Loucy (cell line): ENCODE measurements at regions not wholly inside any gene's neighbourhood (a gene's known extent, or its start where the extent isn't known, plus 50 kb on each side); places are given as distances from the start of the nearest gene placed in this dataset.

Experiments
- H2AFZ ChIP-seq: fragments of 200-600 bp; sonication (generic); 2 replicates; pipeline ENCODE4 v1.6.0; 2016; ENCODE audit warnings: antibody characterized with exemption, mild to moderate bottlenecking, low read length, moderate library complexity
- H3F3A ChIP-seq: fragments of 200-600 bp; 2 replicates; pipeline ENCODE4 v1.6.0; 2016; ENCODE audit warnings: antibody characterized with exemption, low read depth, mild to moderate bottlenecking
- H3K27me3 ChIP-seq: fragments of 200-600 bp; sonication (generic); 2 replicates; pipeline ENCODE4 v1.6.1; 2014; ENCODE audit warnings: low read length, mild to moderate bottlenecking; ENCODE audit not compliant: insufficient read depth, poor library complexity, severe bottlenecking
- H3K36me3 ChIP-seq: fragments of 200-600 bp; sonication (generic); 2 replicates; pipeline ENCODE4 v1.6.1; 2016; ENCODE audit warnings: low read length; ENCODE audit not compliant: insufficient read depth
- H3K4me1 ChIP-seq: fragments of 200-600 bp; sonication (generic); 2 replicates; pipeline ENCODE4 v1.5.1; 2014; ENCODE audit warnings: low read length, mild to moderate bottlenecking; ENCODE audit not compliant: insufficient read depth, poor library complexity, severe bottlenecking
- H3K4me2 ChIP-seq: fragments of 200-600 bp; sonication (generic); 2 replicates; pipeline ENCODE4 v1.6.0; 2014; ENCODE audit warnings: antibody characterized with exemption, low read length, low read depth, mild to moderate bottlenecking; ENCODE audit not compliant: poor library complexity, severe bottlenecking
- H3K4me3 ChIP-seq: fragments of 200-600 bp; sonication (generic); 2 replicates; pipeline ENCODE4 v1.5.1; 2014; ENCODE audit warnings: low read length, mild to moderate bottlenecking, mixed read lengths; ENCODE audit not compliant: poor library complexity, severe bottlenecking
- H3K79me2 ChIP-seq: fragments of 200-600 bp; sonication (generic); 2 replicates; pipeline ENCODE4 v1.6.1; 2014; ENCODE audit warnings: low read length; ENCODE audit not compliant: insufficient read depth
- H3K9ac ChIP-seq: fragments of 200-600 bp; sonication (generic); 2 replicates; pipeline ENCODE4 v1.6.0; 2014; ENCODE audit warnings: mild to moderate bottlenecking, low read depth, low read length, moderate library complexity; ENCODE audit not compliant: poor library complexity, severe bottlenecking
- H3K9me2 ChIP-seq: fragments of 200-600 bp; sonication (generic); replicated peaks from 2 replicates; pipeline ENCODE4 v1.6.1; 2016; ENCODE audit warnings: low read depth, low read length, mixed read lengths
- H3K9me3 ChIP-seq: fragments of 200-600 bp; sonication (generic); 2 replicates; pipeline ENCODE4 v1.6.1; 2014; ENCODE audit warnings: mild to moderate bottlenecking, antibody characterized with exemption, low read length, low read depth; ENCODE audit not compliant: insufficient read depth
- H4K20me1 ChIP-seq: fragments of 200-600 bp; sonication (generic); 2 replicates; pipeline ENCODE4 v1.6.0; 2014; ENCODE audit warnings: antibody characterized with exemption, low read length, mild to moderate bottlenecking; ENCODE audit not compliant: insufficient read depth, poor library complexity, severe bottlenecking
- CTCF ChIP-seq: fragments of 200-600 bp; sonication (generic); conservative IDR thresholded peaks from 2 replicates; pipeline ENCODE4 v1.5.1; 2014; ENCODE audit warnings: mild to moderate bottlenecking, antibody characterized with exemption, low read length
- EZH2phosphoT487 ChIP-seq: fragments of 200-600 bp; IDR thresholded peaks from 2 replicates; pipeline ENCODE4 v1.6.1; 2018; ENCODE audit warnings: antibody characterized with exemption, mild to moderate bottlenecking, moderate library complexity, borderline replicate concordance

GRCh38 chr2:128520791-128521190 lies 202.1 kb upstream of the HS6ST1 start:
- peak overlapping the region; percentile 6 for H3K9ac ChIP-seq
- no peaks in the 10 kb centered on the region for H3K79me2 ChIP-seq
- peak overlapping the region; percentile 1 for H3K4me2 ChIP-seq
- H3K9me2 ChIP-seq = no peaks in the 10 kb centered on the region
- no peak overlapping the region for H2AFZ ChIP-seq
- no peaks in the 10 kb centered on the region for H3K9me3 ChIP-seq
- H3F3A ChIP-seq = no peaks in the 10 kb centered on the region
- H3K4me1 ChIP-seq = peaks cover 40% of the 10 kb centered on the region
- no peaks in the 10 kb centered on the region for H3K36me3 ChIP-seq
- no peak for TF ChIP-seq EZH2phosphoT487
- TF ChIP-seq CTCF = no peak
- no peaks in the 10 kb centered on the region for H3K27me3 ChIP-seq
- no peak overlapping the region for H3K4me3 ChIP-seq
- H4K20me1 ChIP-seq = no peaks in the 10 kb centered on the region

GRCh38 chr2:128521482-128521881 lies 202.8 kb upstream of the HS6ST1 start:
- no peak for TF ChIP-seq EZH2phosphoT487
- no peak for TF ChIP-seq CTCF

DNA sequence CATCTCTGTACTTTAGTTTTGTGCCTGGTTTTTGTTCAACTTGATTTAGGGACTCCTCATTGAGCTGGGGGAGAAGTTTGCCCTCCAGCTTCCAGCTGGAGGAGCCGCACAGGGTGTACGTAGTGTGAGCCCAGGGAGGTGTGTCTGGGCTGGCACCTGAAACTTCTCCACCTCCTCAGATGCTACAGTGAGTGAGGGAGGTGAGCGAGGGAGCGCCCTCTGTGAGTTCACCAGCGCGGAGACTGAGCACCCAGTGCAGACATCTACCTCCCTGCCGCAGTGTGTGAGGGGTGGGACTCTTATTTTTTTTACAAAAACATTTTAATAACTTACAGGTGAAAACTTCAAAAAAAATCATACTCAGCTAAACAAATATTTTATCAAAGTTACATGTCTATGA lies 204.2 kb upstream of the HS6ST1 start:
- no peak for TF ChIP-seq CTCF
- TF ChIP-seq EZH2phosphoT487 = no peak
- H3K4me1 ChIP-seq = peaks cover 54% of the 10 kb centered on the region
- H2AFZ ChIP-seq = no peak overlapping the region
- H3K9me2 ChIP-seq = no peaks in the 10 kb centered on the region
- no peaks in the 10 kb centered on the region for H3K36me3 ChIP-seq
- no peak overlapping the region for H3K4me3 ChIP-seq
- H3K9me3 ChIP-seq = no peaks in the 10 kb centered on the region
- H3K27me3 ChIP-seq = no peaks in the 10 kb centered on the region
- no peaks in the 10 kb centered on the region for H3K79me2 ChIP-seq
- no peaks in the 10 kb centered on the region for H4K20me1 ChIP-seq
- no peak overlapping the region for H3K9ac ChIP-seq
- no peaks in the 10 kb centered on the region for H3F3A ChIP-seq
- H3K4me2 ChIP-seq = no peak overlapping the region

More at GRCh38 chr2:128521482-128521881, 202.8 kb upstream of the HS6ST1 start:
- H2AFZ ChIP-seq = no peak overlapping the region
- peaks cover 47% of the 10 kb centered on the region for H3K4me1 ChIP-seq
- H3K79me2 ChIP-seq = no peaks in the 10 kb centered on the region
- no peaks in the 10 kb centered on the region for H3K36me3 ChIP-seq
- H3K9me2 ChIP-seq = no peaks in the 10 kb centered on the region
- no peaks in the 10 kb centered on the region for H4K20me1 ChIP-seq
- no peak overlapping the region for H3K4me3 ChIP-seq
- H3K27me3 ChIP-seq = no peaks in the 10 kb centered on the region
- H3K9me3 ChIP-seq = no peaks in the 10 kb centered on the region
- H3F3A ChIP-seq = no peaks in the 10 kb centered on the region
- H3K9ac ChIP-seq = peak overlapping the region; percentile 6
- H3K4me2 ChIP-seq = peak overlapping the region; percentile 1
